ENCODE measurements at regions not wholly inside any gene's neighbourhood (a gene's known extent, or its start where the extent isn't known, plus 50 kb on each side); places are given as distances from the start of the nearest gene placed in this dataset.

DNA sequence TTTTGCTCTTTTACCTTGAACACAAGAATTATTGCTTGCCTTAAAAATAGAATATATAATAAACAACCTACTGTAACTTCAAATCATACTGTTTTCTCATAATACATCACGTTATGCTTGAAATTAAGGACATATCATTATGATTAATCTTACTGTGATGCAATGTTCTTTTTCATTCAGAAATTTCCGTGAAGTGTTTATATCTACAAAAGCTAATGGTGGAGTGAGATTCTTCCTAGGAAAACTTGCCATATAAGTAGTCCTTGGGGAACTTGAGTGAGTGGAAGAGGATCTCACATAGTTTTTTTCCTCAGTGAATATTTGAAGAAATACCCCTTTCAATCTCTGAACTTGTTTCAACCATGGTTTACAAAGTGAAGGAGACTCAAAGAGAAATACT lies 498.7 kb upstream of the CBLB start:
- TF ChIP-seq, protein P1, sequence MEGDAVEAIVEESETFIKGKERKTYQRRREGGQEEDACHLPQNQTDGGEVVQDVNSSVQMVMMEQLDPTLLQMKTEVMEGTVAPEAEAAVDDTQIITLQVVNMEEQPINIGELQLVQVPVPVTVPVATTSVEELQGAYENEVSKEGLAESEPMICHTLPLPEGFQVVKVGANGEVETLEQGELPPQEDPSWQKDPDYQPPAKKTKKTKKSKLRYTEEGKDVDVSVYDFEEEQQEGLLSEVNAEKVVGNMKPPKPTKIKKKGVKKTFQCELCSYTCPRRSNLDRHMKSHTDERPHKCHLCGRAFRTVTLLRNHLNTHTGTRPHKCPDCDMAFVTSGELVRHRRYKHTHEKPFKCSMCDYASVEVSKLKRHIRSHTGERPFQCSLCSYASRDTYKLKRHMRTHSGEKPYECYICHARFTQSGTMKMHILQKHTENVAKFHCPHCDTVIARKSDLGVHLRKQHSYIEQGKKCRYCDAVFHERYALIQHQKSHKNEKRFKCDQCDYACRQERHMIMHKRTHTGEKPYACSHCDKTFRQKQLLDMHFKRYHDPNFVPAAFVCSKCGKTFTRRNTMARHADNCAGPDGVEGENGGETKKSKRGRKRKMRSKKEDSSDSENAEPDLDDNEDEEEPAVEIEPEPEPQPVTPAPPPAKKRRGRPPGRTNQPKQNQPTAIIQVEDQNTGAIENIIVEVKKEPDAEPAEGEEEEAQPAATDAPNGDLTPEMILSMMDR (IDR thresholded peaks at IDR 0.05; ENCODE audit: borderline replicate concordance, extremely low read depth, low read length, poor library complexity, severe bottlenecking): no peak
- no peak for TF ChIP-seq EZH2 (IDR thresholded peaks at IDR 0.05; ENCODE audit: borderline replicate concordance, low read depth, low read length, severe bottlenecking)
